GM23248 (cell line): ENCODE measurements at regions not wholly inside any gene's neighbourhood (a gene's known extent, or its start where the extent isn't known, plus 50 kb on each side); places are given as distances from the start of the nearest gene placed in this dataset.

Experiments used
- EZH2 ChIP-seq: fragments of 200-600 bp; sonication (generic); IDR thresholded peaks from 2 replicates; pipeline ENCODE4 v1.6.1; 2018; ENCODE audit warnings: antibody characterized with exemption, mild to moderate bottlenecking; ENCODE audit not compliant: insufficient read depth, poor library complexity, severe bottlenecking
- EZH2phosphoT487 ChIP-seq: fragments of 200-600 bp; sonication (generic); IDR thresholded peaks from 2 replicates; pipeline ENCODE4 v1.6.1; 2018; ENCODE audit warnings: antibody characterized with exemption, moderate library complexity, mild to moderate bottlenecking, low read depth; ENCODE audit not compliant: insufficient read depth

GRCh38 chr7:422191-422885 is 97.3 kb downstream of the PDGFA start:
- TF ChIP-seq EZH2 = no peak
- no peak for TF ChIP-seq EZH2phosphoT487
